Heart left ventricle (tissue), 13 donors: ENCODE measurements at regions not wholly inside any gene's neighbourhood (a gene's known extent, or its start where the extent isn't known, plus 50 kb on each side); places are given as distances from the start of the nearest gene placed in this dataset.

Experiments used
- POLR2A ChIP-seq, 2 donors: fragments of 450-650 bp; IDR thresholded peaks; one replicate each; pipeline ENCODE4 v1.6.1; 2017; ENCODE audit warnings: antibody characterized with exemption in 2 of 2, mild to moderate bottlenecking in 2 of 2, moderate library complexity in 2 of 2
- TF ChIP-seq, protein P1 (sequence below), 12 donors: fragments of 200-600 bp; sonication (generic) in 4 of 12; IDR thresholded peaks; one replicate each; pipeline versions ENCODE4 v1.5.0 to v1.8.0; 2018 to 2022; ENCODE audit warnings: antibody characterized with exemption in 12 of 12, mild to moderate bottlenecking in 5 of 12
- donor health status: ischemic (EF 13 %, LVEDD 7.1; RV severe dilation, severe dysfunction).
- donor health status: DM: no; HTN: yes; CAD: no.
- donor health status: DM: no; HTN: no; CAD: no.
- donor health status: ischemic (EF 25% LVEDD 6.9; RV normal size, moderate dysfunction).
- donor health status: ischemic (EF 25% LVEDD 5.7; RV mildly dilated, moderate dysfunction).
- donor health status: ischemic (EF 35%, LVEDD 5.7; RV mildly dilated, moderate dysfunction).
- donor health status: nonischemic (EF 11% LVEDD 7.7; RV severe dilation, severe dysfunction).
- donor health status: DM: yes; HTN: yes; CAD: no.
- donor health status: PGD.
- donor health status: ischemic (EF 29% LVEDD 5.4; RV normal size, mild dysfunction).
- donor health status: nonischemic (EF 23%, LVEDD 6.1; RV moderate dilation, normal function).

DNA sequence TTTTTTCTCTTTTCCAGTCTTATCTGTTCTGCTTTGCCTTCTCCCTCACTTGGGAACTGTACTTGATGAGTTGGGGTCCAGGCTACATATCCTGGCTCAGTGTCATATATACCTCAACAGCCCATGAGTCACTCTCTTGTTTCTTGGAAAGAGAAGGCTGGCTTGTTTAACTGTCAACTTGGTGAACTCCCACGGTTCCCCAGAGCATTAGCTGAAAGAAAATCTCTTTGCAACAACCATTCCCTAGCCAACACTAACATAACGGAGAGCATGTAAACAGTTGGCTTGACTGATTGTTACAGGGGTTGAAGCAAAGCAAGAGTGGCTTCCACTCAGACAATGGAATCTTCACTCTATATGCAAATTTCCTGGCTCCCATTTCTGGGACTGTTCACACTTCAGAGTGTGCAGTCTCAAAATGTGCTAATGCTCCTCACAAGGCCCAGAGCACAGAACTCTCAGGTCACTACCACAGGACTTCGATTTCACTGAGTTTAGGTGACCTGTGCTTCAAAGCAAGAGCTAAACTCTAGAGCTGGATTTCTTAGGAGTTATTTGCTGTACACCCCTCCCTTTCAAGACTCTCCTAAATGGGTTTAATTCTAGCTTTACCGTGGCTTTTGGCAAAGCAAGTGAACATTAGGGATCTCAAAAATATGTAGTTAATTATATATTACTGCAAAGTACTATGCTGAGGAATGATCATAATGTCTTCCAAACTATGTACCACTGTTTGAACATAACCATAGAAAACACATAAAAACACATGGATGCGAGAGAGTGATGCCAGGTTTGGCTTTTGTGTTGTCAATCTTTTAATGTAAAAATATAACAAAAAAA lies 609.8 kb downstream of the RFPL4B start:
- TF ChIP-seq, protein P1, sequence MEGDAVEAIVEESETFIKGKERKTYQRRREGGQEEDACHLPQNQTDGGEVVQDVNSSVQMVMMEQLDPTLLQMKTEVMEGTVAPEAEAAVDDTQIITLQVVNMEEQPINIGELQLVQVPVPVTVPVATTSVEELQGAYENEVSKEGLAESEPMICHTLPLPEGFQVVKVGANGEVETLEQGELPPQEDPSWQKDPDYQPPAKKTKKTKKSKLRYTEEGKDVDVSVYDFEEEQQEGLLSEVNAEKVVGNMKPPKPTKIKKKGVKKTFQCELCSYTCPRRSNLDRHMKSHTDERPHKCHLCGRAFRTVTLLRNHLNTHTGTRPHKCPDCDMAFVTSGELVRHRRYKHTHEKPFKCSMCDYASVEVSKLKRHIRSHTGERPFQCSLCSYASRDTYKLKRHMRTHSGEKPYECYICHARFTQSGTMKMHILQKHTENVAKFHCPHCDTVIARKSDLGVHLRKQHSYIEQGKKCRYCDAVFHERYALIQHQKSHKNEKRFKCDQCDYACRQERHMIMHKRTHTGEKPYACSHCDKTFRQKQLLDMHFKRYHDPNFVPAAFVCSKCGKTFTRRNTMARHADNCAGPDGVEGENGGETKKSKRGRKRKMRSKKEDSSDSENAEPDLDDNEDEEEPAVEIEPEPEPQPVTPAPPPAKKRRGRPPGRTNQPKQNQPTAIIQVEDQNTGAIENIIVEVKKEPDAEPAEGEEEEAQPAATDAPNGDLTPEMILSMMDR (IDR thresholded peaks at IDR 0.05): no peak
- TF ChIP-seq POLR2A (IDR thresholded peaks at IDR 0.05): no peak
